PC-9 (cell line): ENCODE measurements at regions not wholly inside any gene's neighbourhood (a gene's known extent, or its start where the extent isn't known, plus 50 kb on each side); places are given as distances from the start of the nearest gene placed in this dataset.

ENCODE experiments used
- EZH2 ChIP-seq: fragments of 200-600 bp; sonication (generic); IDR thresholded peaks from 2 replicates; pipeline ENCODE4 v1.8.0; 2017; ENCODE audit warnings: antibody characterized with exemption, low read depth
- TF ChIP-seq, protein P1 (sequence below): fragments of 200-600 bp; sonication (generic); conservative IDR thresholded peaks from 2 replicates; pipeline ENCODE4 v1.6.1; 2017; ENCODE audit warnings: mixed run types, antibody characterized with exemption, mild to moderate bottlenecking, moderate library complexity

DNA sequence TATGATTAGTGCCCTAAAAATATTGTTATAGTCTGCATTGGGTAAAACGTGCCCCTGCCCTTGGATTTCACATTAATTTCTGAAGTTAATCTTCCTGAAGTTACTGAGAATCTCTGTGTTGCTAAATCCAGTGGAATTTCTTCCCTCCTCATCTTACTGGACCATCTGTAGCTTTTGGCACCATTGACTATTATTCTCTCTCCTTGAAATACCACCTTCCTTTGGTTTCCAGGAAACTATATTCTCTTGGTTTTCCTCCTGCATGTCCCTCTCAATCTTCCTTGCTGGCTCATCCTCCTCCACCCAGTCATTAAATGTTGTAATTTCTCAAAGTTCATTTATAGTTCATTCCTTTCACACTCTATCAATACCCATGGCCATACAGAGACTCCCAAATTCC, 110.6 kb upstream of the SLC35G4 start:
- TF ChIP-seq, protein P1, sequence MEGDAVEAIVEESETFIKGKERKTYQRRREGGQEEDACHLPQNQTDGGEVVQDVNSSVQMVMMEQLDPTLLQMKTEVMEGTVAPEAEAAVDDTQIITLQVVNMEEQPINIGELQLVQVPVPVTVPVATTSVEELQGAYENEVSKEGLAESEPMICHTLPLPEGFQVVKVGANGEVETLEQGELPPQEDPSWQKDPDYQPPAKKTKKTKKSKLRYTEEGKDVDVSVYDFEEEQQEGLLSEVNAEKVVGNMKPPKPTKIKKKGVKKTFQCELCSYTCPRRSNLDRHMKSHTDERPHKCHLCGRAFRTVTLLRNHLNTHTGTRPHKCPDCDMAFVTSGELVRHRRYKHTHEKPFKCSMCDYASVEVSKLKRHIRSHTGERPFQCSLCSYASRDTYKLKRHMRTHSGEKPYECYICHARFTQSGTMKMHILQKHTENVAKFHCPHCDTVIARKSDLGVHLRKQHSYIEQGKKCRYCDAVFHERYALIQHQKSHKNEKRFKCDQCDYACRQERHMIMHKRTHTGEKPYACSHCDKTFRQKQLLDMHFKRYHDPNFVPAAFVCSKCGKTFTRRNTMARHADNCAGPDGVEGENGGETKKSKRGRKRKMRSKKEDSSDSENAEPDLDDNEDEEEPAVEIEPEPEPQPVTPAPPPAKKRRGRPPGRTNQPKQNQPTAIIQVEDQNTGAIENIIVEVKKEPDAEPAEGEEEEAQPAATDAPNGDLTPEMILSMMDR = no peak
- TF ChIP-seq EZH2 = no peak
